Coronary artery (tissue), 2 donors: ENCODE measurements at regions not wholly inside any gene's neighbourhood (a gene's known extent, or its start where the extent isn't known, plus 50 kb on each side); places are given as distances from the start of the nearest gene placed in this dataset.

Experiments
- DNase-seq: peaks from one replicate; pipeline ENCODE4 v3.0.0-alpha.2; 2017; ENCODE audit warnings: low spot score
- H3K27ac ChIP-seq, 2 donors: fragments of 200-600 bp; sonication (generic); one replicate each; pipeline ENCODE4 v1.5.1; 2016 to 2019
- H3K4me3 ChIP-seq: fragments of 200-600 bp; sonication (generic); 2 replicates; pipeline ENCODE4 v1.5.1; 2016; ENCODE audit warnings: mild to moderate bottlenecking, moderate library complexity
- TF ChIP-seq, protein P1 (sequence below): fragments of 200-600 bp; sonication (generic); IDR thresholded peaks from one replicate; pipeline ENCODE4 v1.5.1; 2019; ENCODE audit warnings: antibody characterized with exemption

DNA sequence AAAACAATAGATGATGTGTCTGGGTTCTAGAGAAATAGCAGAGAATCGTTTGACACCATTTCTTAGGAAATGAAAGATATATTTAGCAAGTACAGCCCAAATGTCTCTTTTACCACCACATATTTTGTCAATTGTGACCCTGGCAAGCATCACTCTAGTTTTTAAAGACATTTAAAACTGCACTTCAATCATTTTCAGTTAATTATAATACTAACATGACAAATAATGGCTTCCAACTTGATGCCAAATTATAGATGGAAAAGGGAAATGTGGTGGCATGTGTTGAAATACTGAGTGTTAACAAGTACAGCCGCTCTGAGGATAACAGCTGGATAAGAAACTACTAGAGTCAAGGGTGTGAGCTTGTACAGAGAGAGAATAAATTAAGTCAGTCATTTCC lies 648.9 kb downstream of the FRK start:
- TF ChIP-seq, protein P1, sequence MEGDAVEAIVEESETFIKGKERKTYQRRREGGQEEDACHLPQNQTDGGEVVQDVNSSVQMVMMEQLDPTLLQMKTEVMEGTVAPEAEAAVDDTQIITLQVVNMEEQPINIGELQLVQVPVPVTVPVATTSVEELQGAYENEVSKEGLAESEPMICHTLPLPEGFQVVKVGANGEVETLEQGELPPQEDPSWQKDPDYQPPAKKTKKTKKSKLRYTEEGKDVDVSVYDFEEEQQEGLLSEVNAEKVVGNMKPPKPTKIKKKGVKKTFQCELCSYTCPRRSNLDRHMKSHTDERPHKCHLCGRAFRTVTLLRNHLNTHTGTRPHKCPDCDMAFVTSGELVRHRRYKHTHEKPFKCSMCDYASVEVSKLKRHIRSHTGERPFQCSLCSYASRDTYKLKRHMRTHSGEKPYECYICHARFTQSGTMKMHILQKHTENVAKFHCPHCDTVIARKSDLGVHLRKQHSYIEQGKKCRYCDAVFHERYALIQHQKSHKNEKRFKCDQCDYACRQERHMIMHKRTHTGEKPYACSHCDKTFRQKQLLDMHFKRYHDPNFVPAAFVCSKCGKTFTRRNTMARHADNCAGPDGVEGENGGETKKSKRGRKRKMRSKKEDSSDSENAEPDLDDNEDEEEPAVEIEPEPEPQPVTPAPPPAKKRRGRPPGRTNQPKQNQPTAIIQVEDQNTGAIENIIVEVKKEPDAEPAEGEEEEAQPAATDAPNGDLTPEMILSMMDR = no peak
- DNase-seq = no peak
- Histone ChIP-seq H3K4me3 (no peak overlapping the region), H3K27ac (no peak overlapping the region)

DNA sequence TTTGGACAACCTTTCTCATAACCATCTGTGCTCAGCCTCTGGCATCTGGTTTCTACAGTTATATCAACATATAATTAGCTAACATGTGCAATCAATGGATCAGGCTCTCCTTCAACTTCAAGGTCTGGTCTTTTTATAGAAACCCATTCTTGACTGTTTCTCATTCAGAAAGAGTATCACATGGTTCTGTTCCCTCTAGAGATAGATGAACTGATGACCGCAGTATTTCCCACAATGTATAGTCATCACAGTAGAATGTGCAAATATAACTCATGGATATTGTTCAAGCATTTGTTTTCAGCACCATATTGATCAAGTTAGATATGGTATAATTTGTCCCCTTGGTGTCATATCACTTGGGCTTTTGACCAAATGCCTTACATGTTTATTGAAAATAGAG lies 656.2 kb downstream of the FRK start:
- DNase-seq = no peak
- Histone ChIP-seq H3K27ac (no peak overlapping the region), H3K4me3 (no peak overlapping the region)
- TF ChIP-seq, protein P1 = no peak

- Histone ChIP-seq H3K4me3 (no peak overlapping the region), H3K27ac (no peak overlapping the region)
- TF ChIP-seq, protein P1 = no peak
- DNase-seq = no peak
Observed at GRCh38 chr6:115398607-115399006, 662.1 kb downstream of the FRK start.

- DNase-seq = no peak
- TF ChIP-seq, protein P1 = no peak
- Histone ChIP-seq H3K4me3 (no peak overlapping the region), H3K27ac (no peak overlapping the region)
Observed at GRCh38 chr6:115396112-115396906, 664.4 kb downstream of the FRK start.

- no peak for DNase-seq
- no peak overlapping the region for H3K4me3 ChIP-seq
- TF ChIP-seq, protein P1 = no peak
- H3K27ac ChIP-seq = no peak overlapping the region
Observed at GRCh38 chr6:115393821-115394220, 666.9 kb downstream of the FRK start.

- Histone ChIP-seq H3K27ac (no peak overlapping the region), H3K4me3 (no peak overlapping the region)
- no peak for DNase-seq
- TF ChIP-seq, protein P1 = no peak
Observed at GRCh38 chr6:115370202-115370601, 690.5 kb downstream of the FRK start.

GRCh38 chr6:115365783-115366182 lies 694.9 kb downstream of the FRK start:
- Histone ChIP-seq H3K27ac (no peak overlapping the region), H3K4me3 (no peak overlapping the region)
- DNase-seq = no peak
- TF ChIP-seq, protein P1 = no peak
